Stimulated activated CD4-positive, alpha-beta T cell treated with anti-CD3 and anti-CD28 coated beads, Interleukin-2, amount 100 ng/mL, for 48 hours (primary cell): ENCODE measurements at regions not wholly inside any gene's neighbourhood (a gene's known extent, or its start where the extent isn't known, plus 50 kb on each side); places are given as distances from the start of the nearest gene placed in this dataset.
"Not testable (repeated sequence)": the region's sequence is repeated elsewhere in the genome, so short reads cannot be mapped to it uniquely, and the experiment has no call there.

Experiments used
- DNase-seq, 2 donors: peaks; one replicate each; pipeline ENCODE4 v3.0.0-alpha.2; 2020

DNA sequence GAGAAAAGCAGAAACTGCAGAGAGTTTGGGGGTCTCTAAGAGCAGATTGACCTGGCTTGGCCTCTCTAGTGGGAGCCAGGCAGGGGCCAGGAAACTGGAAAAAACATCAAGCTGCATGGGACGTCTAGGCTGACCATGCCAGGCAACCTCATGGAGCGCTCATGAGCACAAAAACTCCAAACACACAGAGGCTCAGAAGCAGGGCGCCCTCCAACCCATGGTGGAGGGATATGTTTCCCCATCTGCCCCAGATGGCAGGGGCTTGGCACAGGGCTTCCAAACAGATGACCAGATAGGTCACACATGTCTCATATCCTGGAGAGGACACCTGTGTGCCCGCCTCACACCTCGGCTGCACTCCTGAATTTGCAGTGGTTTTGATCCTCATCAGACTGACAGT is 879.0 kb downstream of the UQCRFS1 start:
- no peak for DNase-seq

DNA sequence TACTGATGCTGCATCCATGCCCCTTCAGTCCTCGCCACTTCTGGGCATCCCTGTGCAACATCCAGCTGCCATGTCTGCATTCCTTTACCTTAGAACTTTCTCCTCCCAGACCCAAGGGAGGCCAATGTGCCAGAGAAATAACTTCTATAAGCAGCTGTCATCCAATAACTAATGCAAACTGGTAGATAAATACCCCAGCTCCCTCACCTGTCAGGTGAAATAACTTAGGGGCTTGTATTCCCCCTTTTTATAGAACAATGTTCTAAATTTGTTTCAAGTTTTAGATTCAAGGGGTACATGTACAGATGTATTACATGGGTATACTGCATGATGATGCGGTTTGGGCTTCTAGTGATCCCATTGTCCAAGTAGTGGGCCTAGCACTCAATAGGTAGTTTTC is 880.1 kb downstream of the UQCRFS1 start:
- no peak for DNase-seq

DNA sequence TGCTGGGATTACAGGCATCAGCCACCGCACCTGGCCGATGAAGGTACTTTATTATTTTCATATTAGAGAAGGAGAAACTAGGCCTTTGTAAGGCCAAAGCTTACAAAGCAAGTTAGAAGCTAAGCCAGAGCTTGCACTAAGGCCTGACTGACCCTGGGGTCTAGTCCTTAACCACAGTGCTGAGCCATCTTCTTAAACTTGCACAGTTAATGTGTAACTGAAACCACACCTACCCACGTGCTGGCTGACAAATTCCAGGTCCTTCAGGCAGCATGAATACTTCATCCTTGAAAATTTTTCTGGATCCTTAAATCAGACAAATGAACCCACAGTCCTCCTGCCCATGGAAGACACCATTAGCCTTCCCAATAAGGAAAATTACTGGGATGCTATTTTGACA is 880.6 kb downstream of the UQCRFS1 start:
- no peak for DNase-seq

DNA sequence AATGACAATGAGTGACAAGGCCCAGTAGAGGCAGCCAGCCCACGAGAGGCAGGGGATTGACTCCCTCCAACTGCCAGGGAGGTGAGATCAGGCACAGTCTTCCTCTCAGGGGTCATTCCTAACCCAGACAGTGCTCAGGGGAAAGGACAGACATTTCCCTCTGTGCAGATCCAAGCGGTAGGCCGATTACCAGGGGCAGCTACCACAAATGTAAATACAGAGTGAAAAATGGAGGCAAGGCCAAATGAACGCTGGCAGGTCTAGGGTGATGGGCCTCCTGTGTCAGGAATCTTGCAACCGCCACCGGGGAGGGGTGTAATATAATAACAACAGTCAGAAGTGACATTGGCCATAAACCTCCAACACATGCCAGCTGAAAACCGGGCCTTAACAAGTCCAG is 881.4 kb downstream of the UQCRFS1 start:
- no peak for DNase-seq

DNA sequence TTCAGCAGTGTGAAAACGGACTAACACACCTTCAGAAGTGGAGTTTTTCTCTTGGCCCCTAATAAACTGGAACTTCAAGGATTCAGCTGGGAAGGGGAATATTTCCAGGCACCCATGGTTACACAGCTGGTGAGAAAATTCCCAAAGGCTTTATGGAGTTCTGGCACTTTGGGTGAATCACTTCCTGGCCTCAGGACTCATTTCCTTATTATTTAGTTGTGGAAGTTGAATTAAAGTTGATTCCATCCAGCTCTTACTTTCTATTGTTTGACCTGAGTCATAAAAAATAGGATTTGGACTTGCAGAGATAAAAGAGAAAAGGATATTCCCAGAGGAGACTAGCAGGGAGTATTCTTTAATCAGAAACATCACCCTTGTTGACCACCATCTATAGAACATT is 882.1 kb downstream of the UQCRFS1 start:
- DNase-seq: no peak

DNA sequence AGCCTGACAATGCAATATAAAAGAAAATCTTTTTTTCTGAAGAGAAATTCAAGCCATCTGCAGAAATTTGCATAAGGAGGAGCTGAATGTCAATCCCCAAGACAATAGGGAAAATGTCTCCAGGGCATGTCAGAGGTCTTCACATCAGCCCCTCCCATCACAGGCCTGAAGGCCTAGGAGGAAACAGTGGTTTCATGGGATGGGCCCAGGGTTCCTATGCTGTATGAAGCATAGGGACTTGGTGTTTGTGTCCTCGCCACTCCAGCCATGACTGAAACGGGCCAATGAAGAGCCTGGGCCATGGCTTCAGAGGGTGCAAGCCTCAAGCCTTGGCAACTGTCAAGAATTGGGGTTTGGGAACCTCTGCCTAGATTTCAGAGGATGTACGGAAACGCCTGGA is 883.5 kb downstream of the UQCRFS1 start:
- DNase-seq: no peak

DNA sequence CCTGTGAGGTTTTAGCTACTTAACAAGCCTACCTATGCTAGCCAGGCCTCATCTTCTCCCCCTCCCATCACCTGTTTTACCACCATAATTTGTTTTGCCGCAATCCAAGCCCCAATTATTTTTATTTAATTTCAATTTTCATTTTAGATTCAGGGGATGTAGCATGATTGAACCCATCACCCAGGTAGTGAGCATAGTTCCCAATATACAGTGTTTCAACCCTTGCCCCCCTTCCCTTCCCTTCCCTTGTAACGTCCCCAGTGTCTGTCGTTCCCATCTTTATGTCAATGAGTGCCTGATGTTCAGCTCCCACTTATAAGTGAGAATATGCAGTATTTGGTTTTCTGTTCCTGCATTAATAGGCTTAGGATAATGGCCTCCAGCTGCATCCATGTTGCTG is 885.0 kb downstream of the UQCRFS1 start:
- DNase-seq: no peak

DNA sequence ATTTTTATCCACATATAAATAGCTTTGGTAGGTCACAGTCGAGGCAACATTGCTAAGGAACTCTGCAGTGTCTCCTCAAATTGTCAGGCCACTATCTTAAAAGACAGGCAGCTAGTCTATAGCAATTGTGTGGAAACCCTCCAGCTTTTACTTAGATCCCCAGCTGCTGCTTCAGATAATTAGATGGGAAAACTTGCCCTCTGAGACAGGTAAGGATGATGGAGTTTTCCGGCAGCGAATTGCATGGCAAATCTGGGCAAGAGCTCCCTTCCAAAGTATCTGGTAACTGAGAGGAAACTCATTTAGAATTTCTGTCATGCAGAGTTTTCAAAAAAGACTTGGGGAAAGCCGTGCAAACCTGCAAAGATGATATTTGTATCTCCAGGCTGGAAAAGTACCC is 886.2 kb downstream of the UQCRFS1 start:
- DNase-seq: no peak

DNA sequence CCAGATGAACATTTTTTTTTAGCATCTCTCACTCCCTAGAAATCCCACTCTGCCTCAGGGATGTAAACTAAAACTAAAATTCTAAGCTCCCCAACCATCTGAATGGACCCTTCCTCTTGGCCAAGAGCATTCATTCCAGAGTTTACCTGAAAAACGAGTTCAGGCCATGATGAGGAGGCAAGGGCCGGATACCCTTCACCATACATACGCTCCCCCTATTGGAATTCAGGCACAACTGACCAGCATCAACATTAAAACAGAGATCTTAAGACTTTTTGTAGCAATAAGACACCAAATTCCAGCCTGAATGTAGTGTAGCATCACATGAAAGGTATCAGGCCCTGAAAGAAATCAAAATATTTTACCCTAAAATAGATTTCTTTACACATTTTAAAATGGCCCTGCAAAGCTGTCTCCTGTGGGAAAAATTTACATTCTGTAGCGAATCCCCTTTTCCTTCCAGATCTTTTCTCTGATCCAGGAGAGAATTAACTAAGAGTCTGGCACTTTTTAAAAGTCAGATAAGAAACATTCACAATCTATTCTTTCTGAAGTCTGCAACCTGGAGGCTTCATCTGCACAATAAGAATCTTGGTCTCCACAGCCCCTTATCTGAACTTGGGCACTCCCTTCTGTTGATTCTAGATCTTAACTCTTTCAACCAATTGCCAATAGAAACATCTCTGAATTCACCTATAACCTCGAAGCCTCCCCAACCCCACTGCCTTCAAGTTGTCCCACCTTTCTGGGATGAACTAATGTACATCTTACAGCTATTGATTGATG is 888.5 kb downstream of the UQCRFS1 start:
- no peak for DNase-seq

DNA sequence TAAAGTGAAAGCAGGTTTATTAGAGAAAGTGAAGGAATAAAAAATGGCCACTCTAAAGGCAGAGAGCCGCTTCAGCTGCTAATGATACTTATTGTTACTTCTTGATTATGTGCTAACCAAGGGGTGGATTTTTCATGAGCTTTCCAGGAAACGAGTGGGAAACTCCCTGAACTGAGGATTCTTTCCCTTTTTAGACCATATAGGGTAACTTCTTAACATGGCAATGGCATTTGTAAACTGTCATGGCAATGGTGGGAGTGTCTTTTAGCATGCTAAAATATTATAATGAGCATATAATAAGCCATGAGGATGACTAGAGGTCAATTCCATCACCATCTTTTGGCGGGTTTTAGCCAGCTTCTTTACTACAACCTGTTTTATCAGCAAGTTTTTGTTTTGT is 890.0 kb downstream of the UQCRFS1 start:
- no peak for DNase-seq

DNA sequence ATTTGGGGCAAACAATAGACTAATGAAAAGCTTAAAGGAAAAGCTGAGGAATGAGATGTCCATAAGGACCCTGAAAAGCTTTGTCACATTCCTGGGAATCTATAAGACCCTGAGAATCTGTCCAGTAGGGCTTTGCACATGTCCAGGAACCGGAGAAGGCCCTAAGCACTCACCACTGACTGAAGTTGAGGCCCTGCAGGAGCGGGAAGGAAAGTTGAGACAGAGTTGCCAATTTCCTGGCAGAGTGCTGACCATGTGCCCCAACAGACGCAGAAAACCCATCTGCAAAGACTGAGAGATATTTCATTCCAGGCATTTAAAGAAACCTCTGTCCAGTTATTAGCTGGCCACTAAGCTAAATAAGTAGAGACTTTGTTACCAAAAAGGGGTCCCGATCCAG is 890.5 kb downstream of the UQCRFS1 start:
- DNase-seq: no peak

DNA sequence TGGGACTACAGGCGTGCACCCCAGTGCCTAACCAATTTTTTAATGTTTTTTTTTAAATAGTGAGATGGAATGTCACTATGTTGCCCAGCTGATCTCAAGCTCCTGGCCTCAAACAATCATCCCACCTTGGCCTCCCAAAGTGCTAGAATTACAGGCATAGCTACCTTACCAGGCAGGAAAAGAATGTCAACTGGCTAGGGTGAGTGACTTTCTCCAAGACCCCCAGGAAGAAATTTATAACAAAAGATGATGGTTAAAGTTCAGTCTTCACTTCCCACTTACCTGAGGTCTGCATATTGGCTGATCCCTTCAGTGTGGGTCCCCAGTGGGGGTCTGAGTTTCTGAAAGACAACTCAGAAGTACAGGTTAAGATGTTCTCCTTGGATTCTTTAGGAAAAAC is 893.0 kb downstream of the UQCRFS1 start:
- DNase-seq: no peak

DNA sequence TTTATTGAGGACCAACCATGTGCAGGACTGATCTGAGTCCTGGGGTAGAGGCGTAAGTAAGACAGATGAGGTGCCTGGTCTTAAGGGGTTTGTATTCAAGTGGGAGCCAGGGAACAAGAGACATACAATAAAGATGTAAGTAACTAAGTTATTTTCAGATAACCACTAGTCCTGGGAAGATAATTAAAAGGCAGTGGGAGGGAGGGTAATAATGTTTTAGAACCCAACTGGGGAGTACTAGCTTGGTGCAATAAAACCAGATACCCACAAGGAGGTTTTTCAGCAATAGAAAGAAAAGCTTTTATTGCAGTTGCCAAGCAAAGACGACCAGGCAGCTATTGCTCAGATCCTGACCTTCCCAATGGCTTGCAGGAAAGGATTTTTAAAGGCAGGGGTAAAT is 893.7 kb downstream of the UQCRFS1 start:
- DNase-seq: no peak

DNA sequence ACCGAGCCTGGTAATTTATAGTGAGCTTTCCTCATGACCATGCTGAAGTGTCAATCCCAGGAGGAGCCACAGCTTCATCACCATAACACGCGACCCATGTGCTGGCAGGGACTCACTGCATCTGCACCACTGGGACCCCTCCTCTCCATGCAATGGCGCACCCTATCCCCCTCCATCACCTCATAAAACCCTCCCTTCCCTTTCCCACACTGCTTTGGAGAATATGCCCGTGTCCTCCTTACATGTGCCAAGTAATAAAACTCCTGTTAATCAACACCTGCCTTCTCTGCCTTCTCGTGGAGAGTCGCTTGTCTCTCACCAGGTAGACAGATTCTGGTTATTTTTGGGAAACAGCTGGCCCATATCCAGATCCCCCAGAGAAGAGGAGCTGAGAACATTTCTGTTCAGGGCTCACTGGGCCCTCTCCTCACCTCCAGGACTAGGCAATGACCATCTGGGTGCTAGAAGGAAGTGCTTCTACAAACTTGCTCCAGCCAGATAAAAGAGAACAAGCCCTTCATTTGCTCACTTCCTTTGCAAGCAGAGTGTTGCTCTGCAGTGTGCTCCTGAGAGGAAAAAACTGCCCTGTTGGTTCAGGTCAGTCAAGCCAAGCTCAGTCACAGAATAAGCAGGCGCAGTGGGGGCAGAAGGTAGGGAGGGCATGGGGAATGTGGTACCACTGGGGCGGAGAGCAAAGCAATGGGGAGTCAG is 894.3 kb downstream of the UQCRFS1 start:
- DNase-seq: no peak

DNA sequence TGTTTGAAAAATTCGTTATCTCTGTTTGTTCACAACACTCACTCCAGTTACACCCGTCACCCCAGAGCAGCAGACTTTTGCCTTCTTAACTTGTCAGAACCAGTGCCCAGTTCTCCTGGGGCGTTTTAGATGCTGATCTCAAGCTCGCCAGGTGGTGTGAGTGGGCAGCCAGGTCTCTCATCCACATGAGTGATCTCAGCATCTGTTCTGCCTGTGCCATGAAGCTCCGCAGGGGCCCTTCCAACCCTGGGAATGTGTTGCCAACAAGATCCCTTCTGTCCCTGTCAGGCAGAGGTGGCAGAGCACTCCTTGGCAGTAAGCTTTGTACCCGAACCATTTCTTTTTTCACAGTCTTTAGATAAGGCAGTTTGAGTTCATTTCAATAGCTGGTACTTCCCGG is 896.5 kb downstream of the UQCRFS1 start:
- DNase-seq: no peak

DNA sequence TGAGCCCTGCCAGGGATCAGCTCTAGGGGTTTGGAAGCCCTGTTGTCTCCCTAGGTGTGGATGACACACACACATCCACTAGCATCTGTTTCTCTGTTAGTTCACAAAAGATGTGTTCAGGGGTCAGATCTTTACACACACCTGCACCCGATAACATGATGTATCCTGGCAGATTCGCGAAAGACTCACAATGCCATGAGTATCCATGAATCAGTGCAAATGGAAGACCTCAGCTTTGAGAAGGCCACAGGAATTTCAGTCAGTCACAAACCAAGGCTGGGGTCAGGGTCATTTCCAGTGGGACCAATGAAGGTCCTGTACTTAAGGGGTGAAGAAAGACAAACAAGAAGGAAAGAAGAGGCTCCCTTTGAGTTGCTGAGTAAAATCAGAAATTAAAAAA is 898.2 kb downstream of the UQCRFS1 start:
- no peak for DNase-seq

DNA sequence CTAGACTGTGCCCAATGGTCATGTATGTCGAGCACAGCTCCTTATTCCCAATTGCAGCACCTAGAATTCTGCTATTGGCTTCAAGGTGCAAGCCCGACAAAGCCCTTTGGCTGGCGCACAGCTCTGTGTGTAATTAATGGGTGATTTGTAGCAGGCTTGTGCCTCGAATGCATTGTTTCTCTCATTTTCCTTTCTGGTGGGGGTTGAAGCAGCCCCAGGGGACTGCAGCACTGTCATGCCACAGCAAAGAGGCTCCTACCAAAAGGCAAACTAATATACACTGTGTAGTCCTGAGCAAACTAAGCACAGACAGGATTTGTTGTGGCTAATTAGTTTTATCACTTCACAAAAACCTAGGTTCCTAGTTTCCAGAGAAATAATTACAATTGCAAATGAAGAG is 898.7 kb downstream of the UQCRFS1 start:
- DNase-seq: no peak

DNA sequence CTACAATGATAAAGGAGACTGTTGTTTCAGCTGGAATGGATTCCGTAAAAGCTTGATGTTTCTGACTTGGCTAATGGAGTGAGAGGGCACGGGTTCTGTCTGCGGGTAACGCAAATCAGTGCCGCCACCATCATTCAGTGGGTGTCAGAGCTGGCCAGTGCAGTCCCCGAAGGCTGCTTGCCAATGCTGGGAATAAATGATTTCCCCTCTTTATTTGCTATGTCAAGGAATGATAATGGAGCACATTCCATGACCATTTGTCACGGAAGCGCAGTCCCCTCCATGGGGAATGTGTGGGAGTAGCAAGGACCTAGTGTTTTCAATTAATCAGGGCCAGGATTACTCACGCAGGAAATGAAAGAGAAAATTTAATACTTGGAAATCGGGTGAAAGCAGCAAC is 899.3 kb downstream of the UQCRFS1 start:
- no peak for DNase-seq

DNA sequence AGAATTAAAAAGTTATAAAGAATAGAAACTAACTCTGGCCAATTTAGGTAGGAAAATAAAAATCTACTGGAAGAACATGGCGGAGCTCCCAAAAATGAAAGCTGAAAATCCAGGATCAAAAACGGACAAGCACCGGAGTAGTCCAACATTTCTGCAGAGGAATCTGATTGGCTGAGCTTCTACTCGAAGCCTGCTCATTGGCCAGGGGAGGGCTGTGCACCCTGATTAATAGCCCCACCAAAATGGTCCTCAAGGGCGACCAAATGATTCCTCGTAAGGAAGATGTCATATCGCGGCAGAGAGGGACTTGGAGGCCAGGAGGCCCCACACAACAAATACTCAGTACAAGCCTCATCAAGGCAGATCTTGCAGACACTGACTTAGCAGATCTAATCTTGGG is 900.7 kb downstream of the UQCRFS1 start:
- DNase-seq: no peak

DNA sequence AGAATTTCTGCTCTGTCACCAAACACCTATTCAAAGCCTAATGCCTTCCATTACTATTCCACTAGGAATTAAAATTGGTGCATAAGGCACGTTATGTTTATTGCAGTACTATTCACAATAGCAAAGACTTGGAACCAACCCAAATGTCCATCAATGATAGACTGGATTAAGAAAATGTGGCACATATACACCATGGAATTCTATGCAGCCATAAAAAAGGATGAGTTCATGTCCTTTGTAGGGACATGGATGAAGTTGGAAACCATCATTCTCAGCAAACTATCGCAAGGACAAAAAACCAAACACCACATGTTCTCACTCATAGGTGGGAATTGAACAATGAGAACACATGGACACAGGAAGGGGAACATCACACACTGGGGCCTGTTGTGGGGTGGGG is 902.1 kb downstream of the UQCRFS1 start:
- not testable (repeated sequence) for DNase-seq

DNA sequence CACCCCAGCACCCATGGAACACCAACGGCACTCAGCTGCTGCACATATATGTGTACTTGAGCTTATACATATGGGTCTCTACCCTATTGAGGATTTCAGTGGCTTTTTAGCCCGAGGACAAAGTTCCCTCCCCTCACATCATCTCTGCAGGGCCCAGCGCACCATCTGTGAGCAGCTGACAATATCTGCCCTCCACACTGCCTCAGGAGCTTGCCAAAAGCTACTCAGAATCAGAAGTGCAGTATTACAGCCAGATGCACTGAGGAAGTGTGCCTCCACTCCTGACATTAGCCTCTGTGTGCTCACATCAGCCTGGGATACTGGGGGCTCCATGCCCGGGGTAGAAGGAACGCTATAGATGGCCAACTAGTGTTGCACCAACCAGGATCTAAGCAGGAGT is 903.9 kb downstream of the UQCRFS1 start:
- no peak for DNase-seq

DNA sequence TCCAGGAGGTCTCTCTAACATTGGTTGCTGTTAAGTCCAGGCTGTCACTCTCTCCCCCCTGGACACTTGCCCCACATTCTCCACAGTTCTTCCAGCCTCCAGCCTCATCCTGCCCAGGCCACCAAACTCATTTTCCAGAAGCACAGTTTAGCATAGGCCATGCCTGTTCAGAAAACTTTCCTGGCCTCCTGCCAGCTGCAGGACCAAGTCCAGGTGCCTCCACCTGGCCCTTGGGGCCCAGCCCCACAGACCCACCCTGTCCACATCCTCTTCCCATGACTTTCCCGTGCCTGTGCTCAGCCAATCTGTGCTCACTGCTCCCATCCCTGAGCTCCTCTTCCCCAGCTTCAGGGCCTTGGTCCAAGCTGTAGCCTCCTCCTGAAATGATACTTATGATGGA is 905.0 kb downstream of the UQCRFS1 start:
- no peak for DNase-seq

DNA sequence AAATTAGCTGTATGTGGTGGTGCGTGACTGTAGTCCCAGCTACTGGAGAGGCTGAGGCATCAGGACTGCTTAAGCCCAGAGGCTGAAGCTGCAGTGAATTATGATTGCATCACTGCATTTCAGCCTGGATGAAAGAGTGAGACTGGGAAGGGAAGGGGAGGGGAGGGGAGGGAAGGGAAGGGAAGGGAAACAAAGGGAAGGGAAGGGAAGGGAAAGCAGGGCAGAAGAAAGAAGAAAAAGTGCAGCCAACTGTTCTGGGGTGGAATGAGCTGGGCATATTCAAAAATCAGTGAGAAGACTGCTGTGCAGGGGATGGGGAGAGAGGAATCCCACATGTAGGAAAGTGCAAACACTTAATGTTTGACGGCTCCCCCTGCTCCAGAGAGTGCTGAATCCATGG is 905.5 kb downstream of the UQCRFS1 start:
- DNase-seq: no peak

DNA sequence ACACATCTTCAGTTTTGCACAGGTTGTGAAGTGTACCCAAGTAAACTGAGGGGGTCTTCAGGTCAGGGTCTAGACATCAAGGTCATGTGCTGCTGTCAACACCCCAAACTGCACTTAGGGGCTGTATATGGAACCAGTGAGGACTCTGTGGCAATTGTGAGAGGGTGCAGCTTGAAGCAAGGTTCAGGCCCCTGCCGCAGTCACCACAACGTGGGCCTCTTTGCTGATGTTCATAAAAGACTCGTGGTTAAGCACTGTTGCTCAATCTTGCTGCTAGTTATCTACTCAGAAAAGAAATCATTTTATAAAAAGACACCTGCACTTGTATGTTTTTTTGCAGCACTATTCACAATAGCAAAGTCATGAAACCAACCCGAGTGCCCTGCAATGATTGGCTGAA is 907.4 kb downstream of the UQCRFS1 start:
- no peak for DNase-seq

DNA sequence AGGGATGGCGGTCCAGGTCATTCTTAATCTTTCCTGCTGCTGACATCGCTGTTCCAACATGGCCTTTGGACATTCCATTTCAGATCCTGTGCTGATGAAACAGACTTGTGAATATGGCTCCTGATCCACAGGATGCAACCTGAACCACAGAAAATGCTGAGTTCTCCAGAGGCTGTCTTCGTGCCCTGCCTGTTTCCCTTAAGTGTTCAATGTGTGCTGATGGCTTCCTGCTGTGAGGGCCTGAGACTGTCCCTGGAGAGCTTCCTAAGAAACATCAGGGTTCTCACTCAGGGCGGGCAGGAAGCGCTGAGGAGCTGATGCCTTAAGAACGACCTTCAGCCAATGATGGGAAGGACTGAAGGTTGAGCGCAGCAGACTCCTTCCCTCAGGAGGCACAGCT is 909.4 kb downstream of the UQCRFS1 start:
- DNase-seq: no peak
